ENCODE measurements at regions not wholly inside any gene's neighbourhood (a gene's known extent, or its start where the extent isn't known, plus 50 kb on each side); places are given as distances from the start of the nearest gene placed in this dataset.
"Not testable (repeated sequence)": the region's sequence is repeated elsewhere in the genome, so short reads cannot be mapped to it uniquely, and the experiment has no call there.

- not testable (repeated sequence) for DNase-seq (ENCODE audit: low read depth)
Measured at GRCh38 chr1:146282807-146283526, 54.1 kb upstream of the NOTCH2NLA start.

- DNase-seq (ENCODE audit: low read depth), result not testable (repeated sequence)
Measured at GRCh38 chr1:146281522-146281921, 52.7 kb upstream of the NOTCH2NLA start.

DNA sequence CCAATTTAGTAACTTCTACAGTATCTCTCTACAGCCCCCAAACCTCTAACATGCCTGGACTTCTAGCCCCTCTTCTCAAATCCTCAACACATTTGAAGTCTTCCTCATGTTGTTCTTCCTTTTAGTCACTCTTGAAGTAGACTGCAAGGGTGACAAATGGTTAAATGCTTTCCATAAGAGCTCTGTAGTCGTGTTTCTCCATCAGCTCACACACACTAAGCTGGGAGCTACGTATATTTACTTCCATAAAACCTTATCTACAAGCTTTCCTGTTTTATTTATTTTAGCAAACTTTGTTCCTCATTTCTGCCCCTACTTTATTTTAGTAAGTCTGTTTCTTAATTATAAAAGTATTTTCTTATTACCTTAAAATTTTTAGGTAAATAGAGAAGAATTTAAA is 49.9 kb upstream of the NOTCH2NLA start:
- DNase-seq (ENCODE audit: low read depth), result not testable (repeated sequence)

Data from Daoy (cell line).